A673 (cell line): ENCODE measurements at regions not wholly inside any gene's neighbourhood (a gene's known extent, or its start where the extent isn't known, plus 50 kb on each side); places are given as distances from the start of the nearest gene placed in this dataset.

Experiments used
- BruUV-seq: library from RNA; stranded (reverse); fragments of 400-500 nt; replicated peaks from 2 replicates; lab custom pipeline; 2021; lab: Mats Ljungman, UMichigan
- CTCF ChIA-PET: fragments of 300-600 bp; sonication (Branson Sonifier 250); formaldehyde crosslinking; loops from one replicate; lab custom pipeline; 2022; ENCODE audit warnings: antibody characterized with exemption; lab: Charles Lee
- POLR2A ChIA-PET: fragments of 300-600 bp; sonication (Branson Sonifier 250); formaldehyde crosslinking; loops from one replicate; lab custom pipeline; 2022; ENCODE audit warnings: antibody characterized with exemption; ENCODE audit not compliant: low non-redundant PET; lab: Charles Lee
- DNase-seq: peaks from one replicate; pipeline ENCODE4 v3.0.0-alpha.2; 2015; ENCODE audit warnings: low spot score
- H3K27ac ChIP-seq: fragments of 200-600 bp; sonication (generic); 2 replicates; pipeline ENCODE4 v1.5.1; 2016; ENCODE audit warnings: mixed run types, low read depth, mild to moderate bottlenecking, mixed read lengths, antibody characterized with exemption, low read length; ENCODE audit not compliant: poor library complexity, severe bottlenecking
- H3K27me3 ChIP-seq: fragments of 200-600 bp; sonication (generic); replicated peaks from 2 replicates; pipeline ENCODE4 v1.6.1; 2017; ENCODE audit warnings: mixed run types, low read depth, mild to moderate bottlenecking, mixed read lengths, antibody characterized with exemption, low read length; ENCODE audit not compliant: insufficient read depth, poor library complexity
- H3K36me3 ChIP-seq: fragments of 200-600 bp; sonication (generic); 2 replicates; pipeline ENCODE4 v1.6.1; 2016; ENCODE audit warnings: mixed run types, mild to moderate bottlenecking, mixed read lengths, antibody characterized with exemption, low read length; ENCODE audit not compliant: insufficient read depth, poor library complexity, severe bottlenecking
- H3K4me1 ChIP-seq: fragments of 200-600 bp; sonication (generic); 2 replicates; pipeline ENCODE4 v1.6.1; 2017; ENCODE audit warnings: mixed run types, mild to moderate bottlenecking, mixed read lengths, antibody characterized with exemption, low read length; ENCODE audit not compliant: insufficient read depth, poor library complexity, severe bottlenecking
- H3K4me3 ChIP-seq: fragments of 200-600 bp; sonication (generic); 2 replicates; pipeline ENCODE4 v1.5.1; 2016; ENCODE audit warnings: low read depth, mixed run types, mild to moderate bottlenecking, mixed read lengths, low read length; ENCODE audit not compliant: poor library complexity, severe bottlenecking
- H3K9me3 ChIP-seq: fragments of 200-600 bp; sonication (generic); 2 replicates; pipeline ENCODE4 v1.6.1; 2016; ENCODE audit warnings: mixed run types, low read depth, mild to moderate bottlenecking, mixed read lengths, antibody characterized with exemption, low read length; ENCODE audit not compliant: poor library complexity, severe bottlenecking
- CTCF ChIP-seq: fragments of 300-800, 200-600 bp; sonication (generic); conservative IDR thresholded peaks from 2 replicates; pipeline ENCODE4 v1.5.1; 2017; ENCODE audit warnings: low read depth, mild to moderate bottlenecking, antibody characterized with exemption, low read length, moderate library complexity, mixed read lengths
- EZH2 ChIP-seq: fragments of 200-600 bp; sonication (generic); IDR thresholded peaks from 2 replicates; pipeline ENCODE4 v1.6.1; 2017; ENCODE audit warnings: borderline replicate concordance, low read depth, mild to moderate bottlenecking, mixed read lengths, antibody characterized with exemption, low read length; ENCODE audit not compliant: poor library complexity, severe bottlenecking
- intact Hi-C: fragments of 100-400 bp; cut with micrococcal nuclease; formaldehyde crosslinking; loops from one replicate; pipeline ENCODE4 v1.10.0; 2022; ENCODE audit not compliant: unreplicated experiment

- intact Hi-C loops = no loop called here
- Histone ChIP-seq H3K36me3 (no peaks in the 10 kb centered on the region), H3K9me3 (no peaks in the 10 kb centered on the region), H3K27me3 (peaks cover 99% of the 10 kb centered on the region), H3K4me3 (no peak overlapping the region), H3K27ac (no peak overlapping the region), H3K4me1 (no peaks in the 10 kb centered on the region)
- ChIA-PET CTCF (no interaction called here), POLR2A (no interaction called here)
- no peak for TF ChIP-seq EZH2
- no peak for TF ChIP-seq CTCF
- no TSS peak for BruUV-seq
- no peak for DNase-seq
Observed at GRCh38 chr10:2208106-2208505, 470.8 kb upstream of the ADARB2 start.

- BruUV-seq = no TSS peak
- intact Hi-C loops = no loop called here
- Histone ChIP-seq H3K9me3 (no peaks in the 10 kb centered on the region), H3K4me3 (no peak overlapping the region), H3K4me1 (no peaks in the 10 kb centered on the region), H3K36me3 (no peaks in the 10 kb centered on the region), H3K27me3 (peaks cover 99% of the 10 kb centered on the region), H3K27ac (no peak overlapping the region)
- TF ChIP-seq EZH2 (no peak), CTCF (no peak)
- ChIA-PET CTCF (no interaction called here), POLR2A (no interaction called here)
- no peak for DNase-seq
Observed at GRCh38 chr10:2207246-2207922, 470.1 kb upstream of the ADARB2 start.

- H3K4me1 ChIP-seq = no peaks in the 10 kb centered on the region
- ChIA-PET CTCF (no interaction called here), POLR2A (no interaction called here)
- no peak overlapping the region for H3K27ac ChIP-seq
- H3K36me3 ChIP-seq = no peaks in the 10 kb centered on the region
- no peak for DNase-seq
- H3K4me3 ChIP-seq = no peak overlapping the region
- H3K27me3 ChIP-seq = peaks cover 93% of the 10 kb centered on the region
- H3K9me3 ChIP-seq = no peaks in the 10 kb centered on the region
- no TSS peak for BruUV-seq
- no peak for TF ChIP-seq EZH2
- intact Hi-C loops = no loop called here
Observed at GRCh38 chr10:2205406-2205805, 468.1 kb upstream of the ADARB2 start.

GRCh38 chr10:2202401-2202800 is 465.1 kb upstream of the ADARB2 start:
- no TSS peak for BruUV-seq
- Histone ChIP-seq H3K27ac (no peak overlapping the region), H3K36me3 (no peaks in the 10 kb centered on the region), H3K27me3 (peaks cover 77% of the 10 kb centered on the region), H3K9me3 (no peaks in the 10 kb centered on the region), H3K4me3 (no peak overlapping the region), H3K4me1 (no peaks in the 10 kb centered on the region)
- no peak for DNase-seq
- TF ChIP-seq CTCF = no peak
- TF ChIP-seq EZH2 = no peak
- ChIA-PET CTCF (no interaction called here), POLR2A (no interaction called here)
- intact Hi-C loops = no loop called here
